B cell (primary cell): ENCODE measurements at regions not wholly inside any gene's neighbourhood (a gene's known extent, or its start where the extent isn't known, plus 50 kb on each side); places are given as distances from the start of the nearest gene placed in this dataset.

Experiments used
- ATAC-seq: fragments of 200-7000 bp; cut with Tn5 transposase; one replicate; pipeline ENCODE4 v1.10.0; 2021; ENCODE audit warnings: low read depth, mild to moderate bottlenecking, moderate number of reproducible peaks, moderate library complexity
- CTCF ChIA-PET: fragments of 350-600 bp; sonication (Branson Sonifier 250); formaldehyde crosslinking; loops from one replicate; lab custom pipeline; 2021; ENCODE audit warnings: antibody characterized with exemption, inconsistent platforms; lab: Charles Lee
- POLR2A ChIA-PET: fragments of 350-600 bp; sonication (Branson Sonifier 250); formaldehyde crosslinking; loops from one replicate; lab custom pipeline; 2021; ENCODE audit warnings: antibody characterized with exemption; lab: Charles Lee
- DNase-seq: peaks from one replicate; pipeline ENCODE4 v3.0.0; 2013
- H2AFZ ChIP-seq: 2 replicates; pipeline ENCODE4 v1.6.1; 2012; ENCODE audit warnings: mild to moderate bottlenecking, low read depth, low read length; ENCODE audit not compliant: insufficient read depth, poor library complexity, severe bottlenecking
- H3K27ac ChIP-seq, 2 donors: 1 replicate in 1 of 2; 2 replicates in 1 of 2; pipeline ENCODE4 v1.5.1; 2012 to 2013; ENCODE audit warnings: low read length in 2 of 2, mild to moderate bottlenecking in 2 of 2, moderate library complexity in 1 of 2
- H3K27me3 ChIP-seq, 4 experiments: fragments of 200-600 bp in 1 of 4; sonication (generic) in 1 of 4; replicated peaks in 1 of 4; 1 replicate in 2 of 4; 2 replicates in 2 of 4; pipeline versions ENCODE4 v1.6.1 to v1.7.0; 2013 to 2016; ENCODE audit warnings: low read length in 3 of 4, mild to moderate bottlenecking in 2 of 4, mixed read lengths in 1 of 4, moderate library complexity in 1 of 4; ENCODE audit not compliant: insufficient read depth in 4 of 4, control insufficient read depth in 3 of 4; ENCODE audit errors: control extremely low read depth in 1 of 4
- H3K36me3 ChIP-seq, 2 experiments: replicated peaks in 1 of 2; 1 replicate in 1 of 2; 2 replicates in 1 of 2; pipeline versions ENCODE4 v1.6.1 to v1.7.1; 2013; ENCODE audit warnings: low read length in 1 of 2; ENCODE audit not compliant: insufficient read depth in 2 of 2, control insufficient read depth in 1 of 2; ENCODE audit errors: control extremely low read depth in 1 of 2, extremely low read depth in 1 of 2
- H3K4me1 ChIP-seq, 2 donors: fragments of 200-600 bp in 1 of 2; sonication (generic) in 1 of 2; 1 replicate in 1 of 2; 2 replicates in 1 of 2; pipeline versions ENCODE4 v1.5.1 to v1.6.1; 2013 to 2017; ENCODE audit warnings: low read length in 2 of 2; ENCODE audit not compliant: control insufficient read depth in 2 of 2, insufficient read depth in 2 of 2
- H3K4me2 ChIP-seq: replicated peaks from 2 replicates; pipeline ENCODE3; 2012; ENCODE audit warnings: mild to moderate bottlenecking, low read depth, low read length; ENCODE audit not compliant: poor library complexity, severe bottlenecking
- H3K4me3 ChIP-seq, 5 experiments: fragments of 200-600 bp in 1 of 5; sonication (generic) in 1 of 5; 1 replicate in 3 of 5; 2 replicates in 2 of 5; pipeline versions ENCODE4 v1.5.1 to v1.7.0; 2011 to 2016; ENCODE audit warnings: low read length in 4 of 5, mild to moderate bottlenecking in 4 of 5, low read depth in 2 of 5, control low read depth in 1 of 5, moderate library complexity in 1 of 5; ENCODE audit not compliant: insufficient read depth in 1 of 5; ENCODE audit errors: control extremely low read depth in 1 of 5, extremely low read depth in 1 of 5
- H3K79me2 ChIP-seq: fragments of 200-600 bp; sonication (generic); one replicate; pipeline ENCODE4 v1.6.0; 2016; ENCODE audit warnings: low read length; ENCODE audit not compliant: control insufficient read depth, insufficient read depth
- H3K9ac ChIP-seq: fragments of 200-600 bp; sonication (generic); 2 replicates; pipeline ENCODE4 v1.6.1; 2017; ENCODE audit warnings: mild to moderate bottlenecking, low read length, moderate library complexity
- H3K9me3 ChIP-seq, 3 donors: one replicate each; pipeline versions ENCODE4 v1.6.1 to v1.7.1; 2013; ENCODE audit warnings: low read length in 2 of 3; ENCODE audit not compliant: control insufficient read depth in 2 of 3, insufficient read depth in 1 of 3; ENCODE audit errors: control extremely low read depth in 1 of 3
- H4K20me1 ChIP-seq: 2 replicates; pipeline ENCODE4 v1.6.0; 2012; ENCODE audit warnings: mild to moderate bottlenecking, low read length; ENCODE audit not compliant: insufficient read depth, control insufficient read depth, poor library complexity, severe bottlenecking
- H3K27ac Mint-ChIP-seq: one replicate; pipeline ENCODE4 v1.8.0; 2021; ENCODE audit warnings: mixed read lengths
- H3K27me3 Mint-ChIP-seq: one replicate; pipeline ENCODE4 v1.8.0; 2021; ENCODE audit warnings: mixed read lengths
- H3K4me1 Mint-ChIP-seq: one replicate; pipeline ENCODE4 v1.8.0; 2021; ENCODE audit warnings: mixed read lengths
- H3K4me3 Mint-ChIP-seq: one replicate; pipeline ENCODE4 v1.8.0; 2021; ENCODE audit warnings: mixed read lengths
- H3K9me3 Mint-ChIP-seq: one replicate; pipeline ENCODE4 v1.8.0; 2022; ENCODE audit warnings: mixed read lengths; ENCODE audit not compliant: insufficient read depth
- CTCF ChIP-seq: fragments of 200-600 bp; IDR thresholded peaks from one replicate; pipeline ENCODE4 v1.8.0; 2022; ENCODE audit warnings: antibody characterized with exemption, mild to moderate bottlenecking
- EZH2 ChIP-seq: IDR thresholded peaks from 2 replicates; pipeline ENCODE4 v1.6.1; 2012; ENCODE audit warnings: borderline replicate concordance, low read depth, mild to moderate bottlenecking, moderate library complexity, low read length; ENCODE audit not compliant: insufficient read depth, poor library complexity, severe bottlenecking
- WGBS: methylation state at CpG from one replicate; pipeline ENCODE4 v1.1.5; 2013; ENCODE audit warnings: missing lambda C conversion rate; ENCODE audit not compliant: insufficient coverage; 5-methylcytosine and 5-hydroxymethylcytosine counted together
- intact Hi-C: fragments of 100-400 bp; cut with micrococcal nuclease; formaldehyde crosslinking; loops from one replicate; pipeline ENCODE4 v1.10.0; 2022

GRCh38 chr5:148717668-148718067 lies 63.3 kb upstream of the HTR4 start:
- ChIA-PET CTCF (interaction anchor here (0.5 to 3.9 kb wide), 2 partner anchors 13 to 29 kb away, joined by 5 to 22 read pairs; no protein-coding TSS in a partner anchor), POLR2A (no interaction called here)
- no peak overlapping the region for H3K27ac Mint-ChIP-seq
- intact Hi-C loops: no loop called here
- Histone ChIP-seq H3K4me3 (no peak overlapping the region), H4K20me1 (no peaks in the 10 kb centered on the region), H3K27me3 (peaks cover 0 to 4% (median 1%) of the 10 kb centered on the region in 4 experiments), H2AFZ (no peak overlapping the region), H3K79me2 (no peaks in the 10 kb centered on the region), H3K4me2 (no peak overlapping the region), H3K4me1 (no peaks in the 10 kb centered on the region), H3K9me3 (peaks cover 0 to 6% (median 0%) of the 10 kb centered on the region in 3 donors), H3K27ac (no peak overlapping the region), H3K36me3 (no peaks in the 10 kb centered on the region), H3K9ac (no peak overlapping the region)
- no peaks in the 10 kb centered on the region for H3K4me1 Mint-ChIP-seq
- ATAC-seq: no peak
- DNase-seq: no peak
- no peak overlapping the region for H3K4me3 Mint-ChIP-seq
- no peaks in the 10 kb centered on the region for H3K9me3 Mint-ChIP-seq
- 100% methylated on average over 2 of the region's 3 CpGs for WGBS
- peaks cover 39% of the 10 kb centered on the region for H3K27me3 Mint-ChIP-seq
- TF ChIP-seq EZH2 (no peak), CTCF (no peak)

GRCh38 chr5:148719605-148720004 lies 65.3 kb upstream of the HTR4 start:
- H3K4me3 ChIP-seq: no peak overlapping the region
- intact Hi-C loops: no loop called here
- H4K20me1 ChIP-seq: no peaks in the 10 kb centered on the region
- peaks cover 0 to 6% (median 0%) of the 10 kb centered on the region in 3 donors for H3K9me3 ChIP-seq
- H3K27ac Mint-ChIP-seq: no peak overlapping the region
- no peak overlapping the region for H3K27ac ChIP-seq
- POLR2A ChIA-PET: no interaction called here
- TF ChIP-seq CTCF: no peak
- no peak for TF ChIP-seq EZH2
- H3K36me3 ChIP-seq: no peaks in the 10 kb centered on the region
- H3K79me2 ChIP-seq: no peaks in the 10 kb centered on the region
- ATAC-seq (no peak), DNase-seq (no peak)
- H3K4me1 ChIP-seq: no peaks in the 10 kb centered on the region
- H2AFZ ChIP-seq: no peak overlapping the region
- WGBS: no CpG with 5 or more reads among the region's 3 CpGs
- no peaks in the 10 kb centered on the region for H3K4me1 Mint-ChIP-seq
- CTCF ChIA-PET: interaction anchor here (1.2 to 3.9 kb wide), 3 partner anchors 9 to 316 kb away, joined by 3 to 22 read pairs (median 3); no protein-coding TSS in a partner anchor
- H3K27me3 Mint-ChIP-seq: peaks cover 36% of the 10 kb centered on the region
- no peak overlapping the region for H3K9ac ChIP-seq
- no peak overlapping the region for H3K4me3 Mint-ChIP-seq
- no peaks in the 10 kb centered on the region for H3K9me3 Mint-ChIP-seq
- no peak overlapping the region for H3K4me2 ChIP-seq
- peaks cover 0 to 4% (median 1%) of the 10 kb centered on the region in 4 experiments for H3K27me3 ChIP-seq
